ENCODE measurements at regions not wholly inside any gene's neighbourhood (a gene's known extent, or its start where the extent isn't known, plus 50 kb on each side); places are given as distances from the start of the nearest gene placed in this dataset.

GRCh38 chr10:6649903-6650302 is 69.8 kb upstream of the PRKCQ start:
- Mint-ChIP-seq H3K27ac (no peak overlapping the region), H3K4me3 (no peak overlapping the region), H3K27me3 (peaks cover 2 to 7% of the 10 kb centered on the region in 2 donors), H3K36me3 (no peaks in the 10 kb centered on the region), H3K9me3 (no peaks in the 10 kb centered on the region), H3K4me1 (ENCODE audit: low read depth in 2 of 2) (peaks cover 13 to 20% of the 10 kb centered on the region in 2 donors)
- ATAC-seq, result no peak
- DNase-seq (ENCODE audit: low spot score), result no peak

GRCh38 chr10:6648894-6649720 is 69.0 kb upstream of the PRKCQ start:
- H3K4me1 Mint-ChIP-seq (ENCODE audit: low read depth in 2 of 2), result peaks cover 20 to 28% of the 10 kb centered on the region in 2 donors
- DNase-seq (ENCODE audit: low spot score) (no peak), ATAC-seq (no peak)
- H3K4me3 Mint-ChIP-seq, result no peak overlapping the region
- no peak overlapping the region for H3K27ac Mint-ChIP-seq
- H3K36me3 Mint-ChIP-seq, result no peaks in the 10 kb centered on the region
- peaks cover 2 to 4% of the 10 kb centered on the region in 2 donors for H3K27me3 Mint-ChIP-seq
- H3K9me3 Mint-ChIP-seq, result no peaks in the 10 kb centered on the region

GRCh38 chr10:6647811-6648526 is 67.9 kb upstream of the PRKCQ start:
- no peaks in the 10 kb centered on the region for H3K9me3 Mint-ChIP-seq
- H3K36me3 Mint-ChIP-seq, result no peaks in the 10 kb centered on the region
- H3K27me3 Mint-ChIP-seq, result no peaks in the 10 kb centered on the region
- H3K27ac Mint-ChIP-seq, result peak overlapping the region; percentile 20 to 91
- DNase-seq (ENCODE audit: low spot score), result peak; percentile 75
- peaks cover 28 to 36% of the 10 kb centered on the region in 2 donors for H3K4me1 Mint-ChIP-seq (ENCODE audit: low read depth in 2 of 2)
- ATAC-seq, result peak; percentile 88 to 90
- peak overlapping the region; percentile 4 for H3K4me3 Mint-ChIP-seq

GRCh38 chr10:6643962-6644361 is 63.9 kb upstream of the PRKCQ start:
- peak overlapping the region; percentile 64 to 90 for H3K27ac Mint-ChIP-seq
- peak; percentile 79 to 82 for ATAC-seq
- H3K27me3 Mint-ChIP-seq, result no peaks in the 10 kb centered on the region
- no peaks in the 10 kb centered on the region for H3K9me3 Mint-ChIP-seq
- peaks cover 37 to 46% of the 10 kb centered on the region in 2 donors for H3K4me1 Mint-ChIP-seq (ENCODE audit: low read depth in 2 of 2)
- DNase-seq (ENCODE audit: low spot score), result no peak
- no peaks in the 10 kb centered on the region for H3K36me3 Mint-ChIP-seq
- H3K4me3 Mint-ChIP-seq, result peak overlapping the region; percentile 76

GRCh38 chr10:6642876-6643275 is 62.8 kb upstream of the PRKCQ start:
- H3K4me1 Mint-ChIP-seq (ENCODE audit: low read depth in 2 of 2), result peaks cover 33 to 37% of the 10 kb centered on the region in 2 donors
- peak overlapping the region; percentile 62 for H3K4me3 Mint-ChIP-seq
- H3K9me3 Mint-ChIP-seq, result no peaks in the 10 kb centered on the region
- peak; percentile 38 to 46 for ATAC-seq
- H3K27me3 Mint-ChIP-seq, result no peaks in the 10 kb centered on the region
- DNase-seq (ENCODE audit: low spot score), result no peak
- H3K27ac Mint-ChIP-seq, result peak overlapping the region; percentile 64 to 90
- no peaks in the 10 kb centered on the region for H3K36me3 Mint-ChIP-seq

GRCh38 chr10:6640433-6641040 is 60.5 kb upstream of the PRKCQ start:
- ATAC-seq (no peak), DNase-seq (ENCODE audit: low spot score) (no peak)
- Mint-ChIP-seq H3K36me3 (no peaks in the 10 kb centered on the region), H3K27me3 (no peaks in the 10 kb centered on the region), H3K4me1 (ENCODE audit: low read depth in 2 of 2) (peaks cover 28 to 31% of the 10 kb centered on the region in 2 donors), H3K9me3 (no peaks in the 10 kb centered on the region), H3K4me3 (no peak overlapping the region), H3K27ac (peak overlapping the region in 1 of 2 donors; percentile 41)

- Mint-ChIP-seq H3K9me3 (no peaks in the 10 kb centered on the region), H3K4me1 (ENCODE audit: low read depth in 2 of 2) (peaks cover under 1% of the 10 kb centered on the region in 2 donors), H3K27me3 (peaks cover 0 to 9% of the 10 kb centered on the region in 2 donors), H3K4me3 (no peak overlapping the region), H3K36me3 (no peaks in the 10 kb centered on the region), H3K27ac (peak overlapping the region in 1 of 2 donors; percentile 2)
- DNase-seq (ENCODE audit: low spot score), result no peak
- ATAC-seq, result no peak
These were observed 57.0 kb upstream of the PRKCQ start for GRCh38 chr10:6637053-6637452.

GRCh38 chr10:6635784-6636183 is 55.7 kb upstream of the PRKCQ start:
- DNase-seq (ENCODE audit: low spot score) (no peak), ATAC-seq (no peak)
- H3K36me3 Mint-ChIP-seq, result no peaks in the 10 kb centered on the region
- no peak overlapping the region for H3K4me3 Mint-ChIP-seq
- peaks cover 0 to 7% of the 10 kb centered on the region in 2 donors for H3K4me1 Mint-ChIP-seq (ENCODE audit: low read depth in 2 of 2)
- H3K27ac Mint-ChIP-seq, result peak overlapping the region in 1 of 2 donors; percentile 35
- H3K9me3 Mint-ChIP-seq, result no peaks in the 10 kb centered on the region
- H3K27me3 Mint-ChIP-seq, result peaks cover 0 to 9% of the 10 kb centered on the region in 2 donors
